Activated CD4-positive, alpha-beta T cell treated with anti-CD3 and anti-CD28 coated beads, Interleukin-2, amount 50 U/mL, for 48 hours (primary cell): ENCODE measurements at regions not wholly inside any gene's neighbourhood (a gene's known extent, or its start where the extent isn't known, plus 50 kb on each side); places are given as distances from the start of the nearest gene placed in this dataset.

ENCODE experiments used
- DNase-seq, 2 experiments: peaks; one replicate each; pipeline ENCODE4 v3.0.0-alpha.2; 2020

DNA sequence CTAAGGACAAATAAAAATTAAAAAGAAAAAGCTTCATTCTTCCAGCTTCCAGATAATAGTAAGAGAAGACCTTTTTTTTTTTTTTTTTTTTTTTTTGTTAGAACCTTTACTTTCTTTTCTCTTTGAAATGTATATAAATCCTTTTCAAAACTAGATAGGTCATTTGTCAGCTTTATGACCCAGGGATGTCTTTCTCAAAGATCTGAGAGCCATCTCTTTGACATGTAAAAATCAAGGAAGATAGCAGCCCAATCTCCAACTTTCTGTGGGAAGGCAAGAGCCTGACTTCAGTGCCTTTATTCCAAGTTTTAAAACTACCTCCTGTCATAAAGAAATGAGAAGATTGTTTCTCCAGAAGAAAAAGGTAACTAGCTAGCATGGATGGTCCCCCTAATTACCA, 203.3 kb upstream of the LRFN5 start:
- DNase-seq: no peak

DNA sequence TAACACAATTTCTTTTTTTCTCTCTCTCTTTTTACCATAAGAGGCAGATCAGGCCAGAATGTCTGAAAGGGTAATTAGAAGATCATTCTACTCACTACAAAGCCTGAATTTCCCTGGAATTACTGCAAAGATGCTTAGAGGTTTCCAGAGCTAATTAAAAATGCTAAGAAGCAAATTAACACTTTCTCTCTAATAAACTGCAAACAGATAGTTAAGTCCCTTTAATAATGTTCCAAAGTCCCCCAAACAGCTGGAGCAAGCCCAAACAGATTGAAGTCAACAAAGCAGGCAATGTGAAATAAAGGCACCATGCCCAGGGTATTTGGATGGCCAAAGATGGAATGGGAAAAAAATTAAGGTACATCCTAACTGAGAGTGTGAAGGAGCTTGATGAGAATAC, 208.8 kb upstream of the LRFN5 start:
- DNase-seq: no peak

DNA sequence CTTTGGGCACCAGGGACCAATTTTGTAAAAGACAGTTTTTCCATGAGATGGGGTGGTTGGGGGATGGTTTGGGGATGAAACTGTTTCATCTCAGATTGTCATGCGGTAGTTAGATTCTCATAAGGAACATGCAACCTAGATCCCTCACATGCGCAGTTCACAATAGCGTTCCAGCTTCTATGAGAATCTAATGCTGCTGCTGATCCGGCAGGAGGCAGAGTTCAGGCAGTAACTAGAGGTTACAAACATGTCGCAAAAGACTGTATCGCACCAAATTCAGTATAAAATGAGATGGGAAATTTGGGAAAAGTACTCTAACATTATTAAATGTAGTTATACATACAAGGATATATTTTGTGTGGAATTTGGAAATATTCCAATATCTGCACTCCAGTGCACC, 213.2 kb upstream of the LRFN5 start:
- no peak for DNase-seq

DNA sequence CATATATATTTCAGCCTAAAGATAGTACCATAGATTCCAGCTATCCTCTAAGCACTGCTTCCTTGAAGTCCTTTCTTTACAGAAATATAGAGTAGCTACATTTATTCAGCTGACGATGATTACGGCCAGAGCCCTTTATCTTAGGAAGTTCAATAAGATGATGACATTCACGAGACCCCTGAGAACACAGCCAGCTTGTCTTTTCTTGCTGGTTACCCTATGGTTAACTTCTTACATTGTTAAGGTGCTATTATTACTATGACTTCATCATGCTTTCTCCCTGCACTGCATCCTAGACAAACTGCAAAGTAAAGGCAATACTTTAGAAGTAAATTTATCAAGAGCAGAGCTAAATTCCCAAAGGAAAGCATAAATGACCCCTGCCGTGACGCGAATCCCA, 214.4 kb upstream of the LRFN5 start:
- no peak for DNase-seq

DNA sequence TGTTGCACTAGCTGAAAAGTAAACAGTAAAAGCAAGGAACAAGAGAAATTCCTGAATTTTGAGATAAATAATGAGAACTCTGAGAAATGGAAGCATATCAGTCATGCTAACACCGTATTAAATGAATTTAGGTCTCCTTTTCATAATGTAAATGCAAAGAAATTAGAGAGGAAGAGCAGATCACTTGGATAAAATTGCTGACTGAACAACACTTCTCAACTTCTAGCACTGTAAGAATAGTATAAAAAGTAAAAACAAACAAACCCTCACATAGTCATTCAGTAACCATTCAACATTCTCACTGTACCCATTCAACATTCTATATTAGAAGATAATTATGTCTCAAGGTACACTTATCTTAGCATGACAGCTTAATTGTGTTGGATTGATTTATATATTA, 217.3 kb upstream of the LRFN5 start:
- DNase-seq: no peak

DNA sequence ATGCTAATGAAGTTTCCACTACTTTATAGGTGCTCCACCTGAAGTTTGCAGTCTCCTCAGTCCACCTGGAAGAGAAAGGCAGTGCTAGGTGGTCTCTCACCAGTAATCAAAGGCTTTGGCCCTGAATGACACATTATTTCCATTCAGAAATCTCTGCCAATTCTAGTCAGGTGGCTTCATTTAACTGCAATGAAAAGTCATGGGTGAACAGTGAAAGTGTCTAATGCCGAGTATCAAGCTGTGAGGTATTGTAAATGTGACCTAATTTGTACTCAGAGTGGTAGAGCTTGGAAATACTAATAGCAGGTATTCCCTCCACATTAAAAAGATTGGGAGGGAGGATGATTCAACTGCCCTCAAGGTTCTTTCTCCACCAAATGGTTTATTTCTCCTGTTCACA, 220.9 kb upstream of the LRFN5 start:
- DNase-seq: no peak

DNA sequence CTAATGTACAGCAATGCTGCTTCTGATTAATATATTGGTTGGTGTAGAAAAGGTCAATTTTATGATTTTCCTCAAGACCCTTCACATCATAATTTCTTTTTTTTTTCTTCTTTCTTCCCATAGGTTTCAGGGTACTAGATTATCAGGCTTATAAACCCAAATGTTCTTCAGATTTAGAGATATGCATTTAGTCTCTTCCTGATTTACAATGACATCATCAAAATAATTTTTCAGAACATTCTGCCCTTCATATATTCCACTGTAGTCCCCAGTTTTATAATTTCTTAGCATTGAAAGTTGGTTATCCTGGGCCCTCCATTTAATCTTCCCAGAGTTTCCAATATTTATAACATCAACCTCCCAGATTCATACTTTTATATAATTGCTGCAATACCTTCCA, 226.7 kb upstream of the LRFN5 start:
- no peak for DNase-seq

DNA sequence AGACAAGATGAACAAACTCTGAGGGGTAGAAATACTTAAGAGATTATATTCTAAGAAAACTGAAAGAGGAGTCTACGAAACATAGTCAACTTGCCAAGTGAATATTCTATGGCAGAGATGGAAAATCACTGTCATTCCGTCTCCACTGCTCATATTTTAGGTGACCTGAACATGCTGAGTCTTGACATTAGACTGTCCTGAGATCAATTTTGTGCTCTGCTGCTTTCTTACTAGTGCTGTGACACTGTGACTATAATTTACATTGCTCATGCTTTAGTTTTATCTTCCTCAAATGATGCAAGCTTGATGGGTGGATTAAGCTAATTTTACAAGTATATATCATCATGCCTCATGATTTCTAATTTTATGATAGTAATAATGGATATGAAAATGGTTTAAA, 228.2 kb upstream of the LRFN5 start:
- no peak for DNase-seq

DNA sequence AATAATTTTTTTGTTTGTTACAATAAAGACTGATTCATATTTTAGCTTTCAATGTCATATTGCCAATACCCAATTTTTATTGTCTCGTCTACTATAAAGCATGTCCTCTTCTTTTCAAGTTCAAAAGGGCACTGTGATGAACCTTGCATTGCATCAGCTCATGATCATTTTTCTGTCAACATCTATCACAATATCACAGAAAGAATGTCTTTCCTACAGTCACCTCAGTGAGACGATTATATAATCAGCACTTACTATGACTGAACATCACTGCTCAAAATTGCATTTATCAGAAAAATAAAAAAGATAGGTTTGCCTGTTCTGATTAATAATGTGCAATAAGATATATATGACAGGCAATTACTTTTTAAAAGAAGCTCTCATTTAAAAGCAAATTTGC, 228.7 kb upstream of the LRFN5 start:
- no peak for DNase-seq

DNA sequence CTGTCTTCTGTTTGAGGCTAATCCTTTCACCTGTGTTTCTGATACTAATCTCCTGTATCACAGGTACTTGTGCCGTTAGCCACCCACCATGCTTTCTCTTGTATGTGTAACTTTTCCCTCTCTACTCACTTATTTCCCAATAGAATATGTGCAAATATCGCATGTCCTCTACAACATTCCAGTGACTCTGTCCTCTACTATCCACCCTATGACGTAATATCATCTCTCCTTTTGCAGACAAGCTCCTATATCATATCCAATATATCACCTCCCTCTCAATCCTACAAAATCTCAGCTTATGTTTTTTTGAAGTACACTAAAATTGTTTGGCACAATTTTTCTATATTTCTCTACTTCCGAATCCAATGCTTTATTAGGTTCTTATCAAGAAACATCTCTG, 232.6 kb upstream of the LRFN5 start:
- no peak for DNase-seq

DNA sequence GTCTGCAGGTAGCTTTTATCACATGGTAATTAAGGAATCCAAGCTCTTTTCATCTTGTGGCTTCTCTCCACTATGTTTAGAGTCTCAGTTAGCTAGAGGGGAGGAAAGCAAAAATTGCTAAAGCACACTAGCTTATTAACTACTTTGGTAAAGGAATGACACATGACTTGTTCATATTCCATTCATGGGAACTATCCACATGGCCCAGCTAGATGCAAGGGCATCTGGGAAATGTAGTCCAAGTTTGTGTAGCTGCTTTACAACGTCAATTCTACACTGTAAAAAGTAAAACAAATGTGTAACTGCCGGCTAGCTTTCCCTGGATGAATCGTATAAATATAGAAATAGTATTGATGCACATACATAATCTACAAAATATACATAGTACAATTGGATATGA, 244.5 kb upstream of the LRFN5 start:
- DNase-seq: no peak

DNA sequence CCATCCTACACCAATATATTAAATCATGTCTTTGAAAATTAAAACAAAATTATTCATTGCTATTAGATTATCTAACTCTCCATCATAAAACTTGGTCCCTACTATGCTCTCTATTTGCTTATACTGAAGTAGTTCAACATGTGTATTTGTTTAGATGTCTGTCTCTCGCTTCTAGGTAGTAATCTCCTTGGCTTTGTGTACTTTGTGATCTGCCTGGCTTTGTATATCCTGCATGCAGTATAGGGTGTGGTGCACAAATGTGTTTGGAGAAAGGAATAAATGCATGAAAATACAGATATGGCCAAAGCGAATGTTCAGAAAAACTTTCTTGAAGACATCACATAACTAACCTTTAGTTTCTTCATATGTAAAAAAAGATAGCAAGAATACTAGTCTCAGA, 246.6 kb upstream of the LRFN5 start:
- no peak for DNase-seq

DNA sequence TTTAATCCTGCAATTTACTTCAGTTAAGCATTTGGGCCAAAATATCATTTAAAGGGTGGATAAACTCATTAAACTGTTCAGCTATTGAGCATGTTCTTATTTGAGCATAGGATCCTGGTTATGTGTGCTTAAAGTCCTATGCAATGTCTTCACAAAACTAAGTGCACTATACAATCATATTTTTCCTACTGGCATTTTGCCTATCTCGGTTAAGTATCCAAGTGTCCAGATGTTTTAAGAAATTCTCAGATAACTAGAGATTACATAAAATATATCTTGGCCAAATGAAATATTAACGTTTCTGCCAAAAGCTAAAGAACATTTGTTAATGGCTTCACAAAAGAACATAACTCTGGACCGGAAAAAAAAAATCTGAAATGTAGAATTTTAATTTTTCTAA, 250.8 kb upstream of the LRFN5 start:
- DNase-seq: no peak

DNA sequence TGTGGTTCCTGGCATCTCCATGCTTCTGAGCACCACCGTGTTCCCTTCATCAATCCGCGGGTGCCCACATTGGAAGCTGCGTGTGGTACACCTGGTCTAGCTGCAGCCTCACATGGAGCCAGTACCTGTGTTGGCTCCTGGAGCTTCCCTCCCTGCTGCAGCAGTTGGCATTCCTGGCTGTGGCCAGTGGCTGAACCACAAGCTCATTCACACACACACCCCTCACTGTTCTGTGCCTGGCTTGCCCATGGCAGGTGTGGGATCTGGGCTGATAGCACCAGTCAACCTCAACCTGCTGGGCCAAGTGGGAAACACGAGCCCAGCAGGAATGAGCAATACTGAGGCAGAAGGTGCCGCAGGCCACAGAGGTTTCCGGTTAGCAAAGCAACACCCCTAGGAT, 256.2 kb upstream of the LRFN5 start:
- no peak for DNase-seq

DNA sequence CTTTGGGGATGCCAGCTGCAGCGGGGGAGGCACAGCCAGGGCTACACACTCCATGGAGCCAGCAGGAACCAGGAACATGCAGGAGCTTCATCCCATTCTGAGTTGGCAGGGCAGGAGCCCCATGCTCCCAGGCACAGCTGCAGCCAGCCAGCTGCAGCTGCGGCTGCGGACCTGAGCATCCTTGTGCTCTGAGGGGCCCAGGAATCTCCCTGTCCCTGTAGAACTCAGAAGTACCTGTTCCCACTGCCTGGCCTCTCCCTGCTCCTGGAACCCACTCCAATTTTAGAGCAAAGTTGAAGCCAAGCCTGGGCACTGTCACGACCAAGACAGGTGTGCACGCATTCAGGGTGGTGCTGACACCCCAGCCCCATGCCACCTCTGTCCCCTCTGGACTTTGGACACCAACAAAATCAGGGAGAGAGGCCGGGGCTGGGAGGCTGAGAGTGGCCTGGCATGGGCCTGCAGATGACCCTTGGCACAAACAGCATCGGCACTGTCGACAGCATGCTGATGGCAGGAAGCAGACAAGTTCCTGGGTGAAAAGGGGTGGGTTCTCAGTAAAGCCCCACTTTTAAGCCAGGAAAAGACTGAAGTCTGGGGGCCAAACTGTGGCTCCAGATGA, 257.3 kb upstream of the LRFN5 start:
- DNase-seq: no peak

DNA sequence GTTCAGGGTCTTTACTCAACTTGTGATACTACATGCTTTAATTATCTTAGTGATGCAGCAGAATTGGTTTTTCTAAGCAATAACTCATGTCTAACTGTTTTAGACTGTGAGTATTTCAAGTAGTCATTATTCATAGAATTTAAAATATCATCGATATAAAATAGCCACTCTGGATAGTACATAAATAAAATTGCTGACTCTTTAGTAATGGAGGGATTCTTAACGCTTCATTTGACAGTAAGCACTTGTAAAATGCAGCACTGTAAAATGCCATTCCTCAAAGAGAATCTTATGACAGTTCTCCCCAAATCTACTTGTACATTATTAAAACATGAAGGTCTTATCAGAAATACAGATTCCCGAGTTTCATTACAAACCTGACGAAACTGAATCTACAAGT, 262.8 kb upstream of the LRFN5 start:
- DNase-seq: no peak

DNA sequence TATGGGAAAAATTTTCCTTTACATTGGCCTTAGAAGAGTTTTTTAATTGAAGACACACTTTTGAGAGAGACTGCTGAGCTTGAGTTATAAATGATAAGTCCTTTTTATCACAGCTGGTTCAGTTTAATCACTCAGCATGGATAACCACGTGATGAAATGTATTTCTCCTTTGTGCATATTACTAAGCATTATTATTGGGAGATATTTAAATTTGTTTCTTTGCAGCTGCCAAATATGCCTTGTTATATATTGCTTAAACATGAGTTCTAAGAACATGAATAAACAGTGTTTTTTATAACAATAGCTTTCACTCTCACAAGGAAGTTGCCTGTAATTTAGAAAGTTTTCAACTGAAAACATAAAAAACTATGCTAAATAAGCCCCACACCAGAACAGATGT, 293.5 kb upstream of the LRFN5 start:
- DNase-seq: no peak

DNA sequence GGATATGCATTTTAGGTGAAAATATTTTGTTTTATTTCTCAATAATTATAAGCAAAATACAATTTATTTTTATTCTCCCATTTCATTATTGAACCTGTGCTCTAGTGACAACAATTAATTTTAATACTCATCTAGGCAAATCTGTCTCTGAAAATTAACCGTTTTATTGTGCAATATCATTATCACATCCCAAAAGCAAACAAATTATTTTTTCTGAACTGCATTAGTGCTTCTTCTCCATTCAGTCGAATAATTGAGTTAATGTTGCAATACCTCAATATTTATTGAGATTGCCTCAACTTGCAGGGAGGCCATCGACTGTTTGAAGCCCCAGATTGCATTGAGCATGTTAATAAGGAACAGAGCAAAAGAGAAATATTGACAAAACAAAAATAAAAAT, 303.2 kb upstream of the LRFN5 start:
- no peak for DNase-seq

DNA sequence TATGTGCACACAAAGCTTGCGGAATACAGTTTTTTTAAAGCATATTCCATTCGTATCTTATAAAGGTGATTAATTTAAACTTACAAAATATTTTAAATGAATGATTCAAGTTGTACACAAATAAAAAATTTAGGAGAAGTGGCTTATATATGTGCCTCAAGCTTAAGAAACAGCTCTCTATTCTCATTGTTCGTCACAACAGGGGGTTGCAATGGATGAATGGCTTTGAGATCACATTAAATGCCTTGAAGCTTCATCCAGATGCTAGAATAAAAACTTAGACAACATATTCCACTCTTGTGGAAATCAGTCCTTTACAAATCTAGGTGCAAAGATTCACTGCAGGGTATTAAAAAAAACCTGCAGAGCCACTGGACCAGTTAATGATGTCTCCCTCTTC, 303.9 kb upstream of the LRFN5 start:
- DNase-seq: no peak

DNA sequence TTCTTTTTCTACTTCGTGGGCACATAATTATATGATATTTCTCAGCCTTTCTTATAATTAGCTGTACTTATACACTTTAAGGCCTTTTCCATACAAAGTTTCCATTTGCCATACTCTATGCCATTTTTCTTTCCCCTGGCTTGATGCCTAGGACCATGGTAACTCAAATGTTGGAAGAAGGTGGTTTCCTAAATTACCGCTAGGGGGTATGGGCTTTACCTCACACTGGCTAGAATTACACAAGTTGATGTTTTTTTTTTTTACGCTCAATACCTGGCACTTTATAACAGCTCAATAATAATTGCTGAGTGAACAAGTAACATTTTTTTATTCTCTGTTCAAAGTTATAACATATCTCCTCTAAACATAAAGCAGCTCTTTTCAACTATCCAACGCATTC, 306.8 kb upstream of the LRFN5 start:
- no peak for DNase-seq

DNA sequence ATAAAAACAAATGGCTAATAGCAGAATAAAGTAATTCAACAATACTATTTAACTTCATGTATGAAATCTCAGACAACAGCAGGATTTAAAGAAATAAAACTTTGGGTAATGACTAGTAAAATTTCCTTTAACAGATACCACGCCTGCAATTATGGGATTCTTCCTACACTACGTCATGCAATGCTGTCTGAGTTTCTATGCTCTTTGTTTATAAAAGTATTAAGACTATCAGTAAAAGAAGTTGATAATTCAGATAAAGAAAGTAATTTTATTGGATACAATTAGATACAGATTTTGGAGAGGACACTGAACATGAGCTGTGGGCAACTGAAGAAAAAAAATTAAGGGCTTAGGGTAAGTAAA, 308.4 kb upstream of the LRFN5 start:
- DNase-seq: no peak

DNA sequence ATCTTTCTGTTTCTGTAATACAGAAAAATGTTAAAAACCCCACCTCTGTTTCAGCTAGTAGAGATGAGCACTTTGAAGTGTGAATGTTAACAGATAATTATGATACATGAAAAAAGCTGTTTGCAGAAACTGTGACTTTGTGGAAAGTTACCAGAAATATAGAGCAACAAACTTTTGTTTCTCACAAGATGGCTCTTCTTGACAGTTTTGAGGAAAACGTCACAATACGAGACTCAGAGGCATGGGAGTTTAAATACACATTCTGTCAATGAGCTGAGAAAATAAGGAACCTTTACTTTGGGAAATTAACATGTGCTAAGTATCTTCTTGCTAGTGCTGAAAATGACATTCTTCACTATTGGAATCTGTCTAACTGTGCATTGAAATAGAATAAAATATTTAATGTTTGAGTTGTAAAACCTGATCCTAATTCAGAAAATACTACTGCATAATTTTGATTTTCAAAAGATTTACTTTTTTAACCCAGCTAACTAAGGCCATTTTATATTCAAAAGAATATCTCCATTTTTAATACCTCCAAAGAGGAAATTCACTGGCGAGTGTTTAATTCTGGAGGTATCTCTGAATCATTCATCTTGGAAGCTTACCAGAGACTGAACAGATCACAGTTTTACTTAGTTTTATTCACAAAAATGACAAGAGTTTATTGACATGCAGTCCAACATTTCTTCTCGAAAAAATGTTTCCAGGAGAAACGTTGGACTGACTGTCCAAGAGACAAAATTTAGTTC, 308.9 kb upstream of the LRFN5 start:
- no peak for DNase-seq

DNA sequence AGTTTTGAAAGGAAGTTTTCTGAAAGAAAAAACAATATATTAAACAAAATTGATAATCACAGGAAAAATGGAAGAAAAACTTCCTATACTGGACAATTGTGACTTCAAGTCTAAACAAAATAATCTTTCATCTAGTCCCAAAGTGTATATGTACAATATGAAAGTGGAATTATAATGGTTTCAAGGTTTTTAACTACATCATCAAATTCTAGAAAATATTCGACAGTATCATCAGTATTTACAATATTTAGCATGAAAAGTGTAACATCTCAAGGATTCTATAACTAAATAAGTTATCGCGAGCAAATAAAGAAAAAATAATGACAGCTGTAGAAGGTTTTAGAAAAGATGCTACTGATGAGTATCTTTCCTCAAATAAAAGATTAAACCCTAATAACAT, 310.9 kb upstream of the LRFN5 start:
- DNase-seq: no peak

DNA sequence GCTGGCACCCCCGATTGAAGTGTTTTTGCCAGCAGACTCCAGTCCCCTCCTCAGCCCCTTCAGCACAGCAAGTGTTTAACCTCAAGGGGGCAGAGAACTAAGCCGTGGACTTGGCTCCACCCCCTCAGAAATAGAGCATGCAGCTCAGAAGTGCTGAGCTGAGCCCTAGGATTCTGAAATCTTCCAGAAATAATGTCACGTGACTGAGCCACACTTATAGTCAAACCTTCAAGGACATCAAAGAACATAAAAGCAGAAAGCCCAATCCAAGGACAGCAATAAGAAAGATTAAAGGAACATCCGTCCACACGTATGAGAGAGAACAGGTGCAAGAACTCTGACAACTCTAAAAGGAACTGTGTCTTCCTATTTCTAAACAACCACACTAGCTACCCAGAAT, 317.7 kb upstream of the LRFN5 start:
- no peak for DNase-seq

DNA sequence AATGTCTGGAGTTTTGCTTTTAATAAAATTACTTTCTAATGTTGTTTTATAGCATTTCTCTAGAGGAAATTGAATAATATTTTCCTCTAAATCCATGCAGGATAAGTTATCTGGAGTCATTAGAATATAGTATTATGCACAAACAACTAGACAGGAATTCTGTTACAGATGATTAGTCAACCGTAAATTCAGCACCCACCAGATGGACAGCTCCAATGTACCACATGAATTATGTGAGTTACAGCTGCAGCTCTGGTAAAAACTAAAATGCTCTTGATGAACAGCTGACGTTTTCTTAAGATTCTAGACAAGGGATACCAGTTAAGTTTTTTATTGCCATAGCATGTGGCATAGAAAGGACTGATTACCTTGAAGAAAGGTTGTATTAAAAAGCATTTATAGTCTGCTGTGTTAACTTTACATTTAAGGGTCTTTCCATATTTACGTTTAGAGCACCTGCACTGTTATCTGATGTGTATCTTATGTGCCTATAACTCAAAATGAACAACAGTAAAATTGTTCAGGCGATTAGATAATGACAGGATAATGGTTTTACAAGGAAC, 321.4 kb upstream of the LRFN5 start:
- DNase-seq: peak in 1 of 2 experiments; percentile 6
